HS-27A (cell line): ENCODE measurements at regions not wholly inside any gene's neighbourhood (a gene's known extent, or its start where the extent isn't known, plus 50 kb on each side); places are given as distances from the start of the nearest gene placed in this dataset.
A peak's percentile ranks its signal among the peaks of the same experiment; 100 is the strongest.

ENCODE experiments used
- DNase-seq: peaks from one replicate; pipeline ENCODE4 v3.0.0-alpha.2; 2012; ENCODE audit warnings: low read depth, missing footprints

- DNase-seq, result no peak
Observed at GRCh38 chr7:42858570-42858969, 53.3 kb downstream of the C7orf25 start.

- DNase-seq, result no peak
Observed at GRCh38 chr7:42856605-42856987, 55.3 kb downstream of the C7orf25 start.

GRCh38 chr7:42854571-42855118 is 57.2 kb downstream of the C7orf25 start:
- no peak for DNase-seq

DNA sequence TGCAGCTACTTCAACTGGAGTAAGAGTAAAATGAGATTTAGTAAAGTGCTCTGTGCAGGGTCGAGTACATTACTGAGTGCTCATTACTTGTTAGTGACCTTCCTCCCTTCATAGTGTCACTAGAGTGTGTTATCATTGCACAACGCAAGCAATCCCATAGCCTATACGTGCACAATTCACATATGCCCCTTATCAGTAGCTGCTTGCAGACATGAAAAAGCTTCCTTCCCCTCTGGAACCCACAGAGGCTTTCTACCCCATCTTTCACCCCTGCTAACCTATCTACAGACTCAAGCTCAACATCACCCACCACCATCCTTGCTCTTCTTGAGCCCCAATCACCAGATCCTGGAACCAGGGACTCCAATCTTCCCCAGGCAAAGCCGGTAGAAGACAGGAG is 59.3 kb downstream of the C7orf25 start:
- no peak for DNase-seq

DNA sequence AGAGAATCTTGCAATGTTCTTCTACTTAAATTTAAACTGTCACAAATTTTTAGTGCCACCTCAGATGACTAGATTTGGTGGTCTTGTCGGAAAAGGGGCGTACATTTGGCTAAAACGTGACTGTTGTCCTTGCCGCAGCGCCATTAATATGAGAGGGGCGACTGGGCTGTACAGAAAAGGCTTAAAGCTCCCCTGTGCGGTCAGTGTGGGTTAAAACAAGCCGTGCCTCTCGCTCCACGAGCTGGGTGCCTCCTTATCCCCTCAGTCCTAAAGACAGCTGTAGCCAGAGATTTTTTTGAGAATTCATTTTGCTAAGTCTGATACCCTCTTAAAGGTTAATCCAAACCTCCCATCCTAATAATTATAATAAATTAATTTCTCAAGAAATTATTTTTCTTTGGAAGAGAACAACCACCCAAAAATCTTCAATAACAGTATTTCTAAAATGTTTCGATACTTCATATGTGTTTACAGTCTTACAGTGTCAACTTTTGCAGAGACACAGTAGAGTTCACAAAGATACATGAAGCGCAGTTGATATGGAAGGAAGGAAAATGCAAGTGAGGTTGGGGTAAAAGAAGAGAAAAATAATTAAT is 68.6 kb downstream of the C7orf25 start:
- DNase-seq, result no peak

- no peak for DNase-seq
Observed at GRCh38 chr7:42834676-42835075, 77.2 kb downstream of the C7orf25 start.

- DNase-seq, result no peak
Observed at GRCh38 chr7:42833411-42833810, 78.5 kb downstream of the C7orf25 start.

DNA sequence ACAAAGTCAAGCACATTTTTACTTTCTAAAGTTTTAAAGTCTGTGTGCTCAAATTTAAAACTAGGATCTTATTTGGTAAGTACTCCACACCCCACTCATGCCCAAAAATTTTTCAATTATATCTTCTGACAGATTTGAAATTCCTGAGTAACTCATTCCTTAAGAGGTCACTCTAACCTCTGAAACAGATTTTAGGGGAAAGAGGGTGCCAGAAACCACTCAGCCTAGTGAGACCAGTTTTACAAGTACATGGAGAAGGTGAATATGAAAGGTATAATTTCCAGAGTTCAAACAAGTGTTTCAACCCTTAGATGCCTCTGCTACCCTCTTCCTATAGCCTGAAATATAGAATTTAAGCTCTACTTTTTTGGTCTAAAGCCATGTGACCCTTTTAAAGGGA is 79.2 kb downstream of the C7orf25 start:
- DNase-seq, result no peak

GRCh38 chr7:42831718-42832522 is 80.0 kb downstream of the C7orf25 start:
- no peak for DNase-seq

GRCh38 chr7:42831006-42831717 is 80.7 kb downstream of the C7orf25 start:
- no peak for DNase-seq

- DNase-seq, result no peak
Observed at GRCh38 chr7:42812779-42813178, 99.1 kb downstream of the C7orf25 start.

DNA sequence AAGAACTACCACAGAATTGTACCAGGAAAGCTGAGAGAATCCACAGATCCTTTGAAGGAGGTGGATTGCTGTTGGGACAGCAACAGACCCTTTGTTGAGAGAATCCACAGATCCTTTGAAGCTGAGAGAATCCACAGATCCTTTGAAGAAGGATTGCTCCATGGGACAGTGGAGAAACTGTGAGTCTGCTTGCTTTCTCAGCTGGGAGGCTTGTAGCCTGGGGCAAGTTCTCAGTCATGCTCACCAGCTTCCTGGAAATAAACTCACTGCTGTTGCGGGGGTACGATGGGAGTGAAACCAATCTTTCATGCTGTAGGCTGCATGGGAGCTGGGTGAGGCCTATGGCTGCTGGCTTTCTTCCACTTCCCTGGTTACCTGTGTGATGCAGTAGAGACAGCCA is 106.3 kb downstream of the C7orf25 start:
- no peak for DNase-seq

DNA sequence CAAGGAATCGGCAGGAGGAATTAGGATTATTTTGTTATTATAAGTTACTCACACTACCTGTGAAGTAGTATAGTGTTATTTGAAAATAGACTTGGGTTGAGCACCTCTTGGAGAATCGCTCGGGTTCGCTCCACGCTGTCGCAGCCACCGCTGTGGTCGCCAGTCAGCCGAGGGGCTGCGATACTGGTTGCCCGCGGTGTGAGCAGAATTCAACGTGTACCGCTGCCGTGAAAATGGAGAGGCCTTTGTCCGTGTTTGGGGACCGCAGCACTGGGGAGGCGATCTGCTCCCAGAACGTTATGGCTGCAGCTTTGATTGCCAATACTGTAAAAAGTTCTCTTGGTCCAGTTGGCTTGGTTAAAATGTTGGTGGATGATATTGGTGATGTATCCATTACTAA is 117.2 kb downstream of the C7orf25 start:
- no peak for DNase-seq

GRCh38 chr7:42792841-42793240 is 119.0 kb downstream of the C7orf25 start:
- DNase-seq, result no peak

GRCh38 chr7:42790196-42790595 is 121.7 kb downstream of the C7orf25 start:
- peak; percentile 3 for DNase-seq

GRCh38 chr7:42774436-42774835 is 137.4 kb downstream of the C7orf25 start:
- DNase-seq, result no peak

DNA sequence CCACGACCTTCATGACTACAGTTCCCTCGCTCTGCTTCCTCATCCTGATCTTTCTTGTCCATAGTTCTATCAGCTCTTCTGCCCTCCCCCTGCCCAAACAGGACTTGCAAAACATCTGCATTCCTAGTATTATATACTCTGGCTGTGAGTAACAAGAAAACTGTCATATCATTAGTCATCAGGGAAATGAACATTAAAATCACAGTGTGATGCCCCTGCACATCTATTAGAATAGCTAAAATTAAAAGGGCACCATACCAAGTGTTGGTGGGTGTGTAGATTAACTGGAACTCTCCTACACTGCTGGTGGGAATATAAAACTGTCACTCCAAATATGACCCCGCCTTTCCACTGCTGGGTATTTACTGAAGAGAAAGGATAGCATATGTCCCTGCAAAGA is 141.8 kb downstream of the C7orf25 start:
- DNase-seq, result no peak

DNA sequence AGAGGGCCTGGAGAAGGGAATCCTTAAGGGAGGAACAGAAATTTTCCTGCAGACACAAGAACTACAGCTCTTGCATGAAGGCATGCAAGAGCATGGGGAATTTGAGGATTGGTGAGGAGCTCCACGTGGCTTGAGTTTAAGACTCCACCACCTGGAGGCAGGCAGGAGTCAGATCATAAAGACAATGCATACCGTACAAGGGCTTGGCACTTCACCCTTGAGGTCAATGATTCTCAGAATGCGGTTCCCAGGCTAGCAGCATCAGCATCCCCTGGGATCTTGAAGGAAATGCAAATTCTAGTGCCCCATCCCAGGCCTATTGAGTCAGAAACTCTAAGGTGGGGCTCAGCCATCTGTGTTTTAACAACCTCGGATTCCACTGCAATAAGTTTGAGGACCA is 143.8 kb downstream of the C7orf25 start:
- DNase-seq, result no peak

DNA sequence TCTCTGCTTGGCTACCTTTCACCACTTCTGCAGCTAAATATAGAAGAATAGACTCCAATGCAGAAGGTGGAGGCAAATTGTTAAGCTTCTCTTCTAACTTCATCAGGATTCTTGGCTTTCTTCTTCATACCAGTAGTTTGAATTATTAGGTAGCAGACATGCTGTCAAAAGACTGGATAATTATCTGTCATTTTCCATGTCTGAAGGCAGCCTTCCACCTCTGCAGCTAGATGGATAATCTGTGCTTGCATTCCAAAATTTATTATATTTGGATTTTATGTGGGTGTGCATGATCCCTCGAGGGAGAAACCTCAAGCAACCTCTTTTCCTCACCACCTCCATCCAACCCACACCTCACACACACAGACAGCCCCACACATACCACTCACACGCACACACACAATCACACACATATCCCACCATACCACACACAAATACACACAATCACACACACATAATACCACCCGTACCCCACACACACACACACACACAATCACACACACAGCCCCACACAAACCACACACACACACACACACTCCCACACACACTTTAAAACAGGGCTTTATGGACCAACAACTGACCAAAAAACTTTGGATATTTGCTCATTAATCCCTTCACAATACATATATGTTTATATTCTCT is 145.0 kb downstream of the C7orf25 start:
- DNase-seq, result no peak

DNA sequence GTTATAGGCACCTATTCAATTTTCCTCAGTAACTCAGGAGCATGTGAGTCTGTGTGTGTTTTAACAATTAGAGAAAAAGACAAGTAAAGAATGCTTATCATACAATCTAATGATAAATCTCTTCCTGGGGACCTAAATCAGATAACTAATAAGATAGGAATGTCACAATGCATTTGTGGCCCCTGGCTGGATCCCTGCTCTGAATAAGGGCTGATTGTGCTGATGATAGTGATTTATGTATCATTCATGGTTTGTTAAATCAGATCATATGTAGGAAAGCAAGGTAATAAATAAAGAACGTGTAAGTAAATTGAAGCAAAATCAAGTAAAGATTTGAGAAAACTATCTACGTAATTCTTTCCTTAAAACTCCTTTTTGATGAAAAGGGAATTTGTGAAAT is 145.9 kb downstream of the C7orf25 start:
- no peak for DNase-seq

- DNase-seq, result no peak
Observed at GRCh38 chr7:42763137-42763551, 148.7 kb downstream of the C7orf25 start.

GRCh38 chr7:42761486-42761885 is 150.4 kb downstream of the C7orf25 start:
- no peak for DNase-seq
